ENCODE measurements at regions not wholly inside any gene's neighbourhood (a gene's known extent, or its start where the extent isn't known, plus 50 kb on each side); places are given as distances from the start of the nearest gene placed in this dataset.

DNA sequence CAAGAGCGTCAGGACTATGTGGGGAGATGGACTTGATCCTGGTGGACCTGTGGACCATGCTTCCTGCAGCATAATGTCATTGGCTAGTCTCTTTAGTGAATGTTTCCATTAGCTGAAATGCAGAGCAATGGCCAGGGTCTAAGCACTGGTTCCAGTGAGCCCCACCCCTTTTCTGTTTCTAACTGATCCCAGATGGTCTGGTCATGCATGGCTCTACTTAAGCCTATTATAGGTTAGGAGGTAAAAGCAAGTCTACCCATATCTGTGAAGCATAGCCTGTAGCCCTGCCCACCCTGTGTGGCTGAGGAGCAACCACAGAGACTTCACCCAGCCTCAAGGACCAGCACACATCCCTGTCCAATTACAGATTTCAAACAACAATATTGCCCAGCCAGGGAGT, 419.2 kb downstream of the ZNF385D start:
- no peak for ATAC-seq
- TF ChIP-seq ZNF8 (CRISPR knock-in tag; IDR thresholded peaks at IDR 0.05) (no peak), TOX (CRISPR knock-in tag; IDR thresholded peaks at IDR 0.05; ENCODE audit: borderline replicate concordance) (no peak), CSDC2 (CRISPR knock-in tag; IDR thresholded peaks at IDR 0.05) (no peak), ZNF70 (CRISPR knock-in tag; IDR thresholded peaks at IDR 0.05) (no peak), OSR1 (CRISPR knock-in tag; IDR thresholded peaks at IDR 0.05) (no peak), ISL1 (CRISPR knock-in tag; IDR thresholded peaks at IDR 0.05) (no peak), BACH2 (CRISPR knock-in tag; IDR thresholded peaks at IDR 0.05; ENCODE audit: borderline replicate concordance) (no peak), ZFP30 (CRISPR knock-in tag; IDR thresholded peaks at IDR 0.05) (no peak), ZC3H10 (CRISPR knock-in tag; IDR thresholded peaks at IDR 0.05) (no peak), ESRRG (CRISPR knock-in tag; IDR thresholded peaks at IDR 0.05) (no peak), ZNF565 (CRISPR knock-in tag; conservative IDR thresholded peaks at IDR 0.05; ENCODE audit: low read depth) (no peak), TCF4 (CRISPR knock-in tag; IDR thresholded peaks at IDR 0.05; ENCODE audit: borderline replicate concordance) (no peak), PPARA (CRISPR knock-in tag; IDR thresholded peaks at IDR 0.05; ENCODE audit: borderline replicate concordance) (no peak), GLIS3 (CRISPR knock-in tag; IDR thresholded peaks at IDR 0.05) (no peak)
- TF ChIP-seq, protein P1, sequence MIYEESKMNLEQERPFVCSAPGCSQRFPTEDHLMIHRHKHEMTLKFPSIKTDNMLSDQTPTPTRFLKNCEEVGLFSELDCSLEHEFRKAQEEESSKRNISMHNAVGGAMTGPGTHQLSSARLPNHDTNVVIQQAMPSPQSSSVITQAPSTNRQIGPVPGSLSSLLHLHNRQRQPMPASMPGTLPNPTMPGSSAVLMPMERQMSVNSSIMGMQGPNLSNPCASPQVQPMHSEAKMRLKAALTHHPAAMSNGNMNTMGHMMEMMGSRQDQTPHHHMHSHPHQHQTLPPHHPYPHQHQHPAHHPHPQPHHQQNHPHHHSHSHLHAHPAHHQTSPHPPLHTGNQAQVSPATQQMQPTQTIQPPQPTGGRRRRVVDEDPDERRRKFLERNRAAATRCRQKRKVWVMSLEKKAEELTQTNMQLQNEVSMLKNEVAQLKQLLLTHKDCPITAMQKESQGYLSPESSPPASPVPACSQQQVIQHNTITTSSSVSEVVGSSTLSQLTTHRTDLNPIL (CRISPR knock-in tag; IDR thresholded peaks at IDR 0.05; ENCODE audit: low read depth) = no peak
- TF ChIP-seq, protein P2, sequence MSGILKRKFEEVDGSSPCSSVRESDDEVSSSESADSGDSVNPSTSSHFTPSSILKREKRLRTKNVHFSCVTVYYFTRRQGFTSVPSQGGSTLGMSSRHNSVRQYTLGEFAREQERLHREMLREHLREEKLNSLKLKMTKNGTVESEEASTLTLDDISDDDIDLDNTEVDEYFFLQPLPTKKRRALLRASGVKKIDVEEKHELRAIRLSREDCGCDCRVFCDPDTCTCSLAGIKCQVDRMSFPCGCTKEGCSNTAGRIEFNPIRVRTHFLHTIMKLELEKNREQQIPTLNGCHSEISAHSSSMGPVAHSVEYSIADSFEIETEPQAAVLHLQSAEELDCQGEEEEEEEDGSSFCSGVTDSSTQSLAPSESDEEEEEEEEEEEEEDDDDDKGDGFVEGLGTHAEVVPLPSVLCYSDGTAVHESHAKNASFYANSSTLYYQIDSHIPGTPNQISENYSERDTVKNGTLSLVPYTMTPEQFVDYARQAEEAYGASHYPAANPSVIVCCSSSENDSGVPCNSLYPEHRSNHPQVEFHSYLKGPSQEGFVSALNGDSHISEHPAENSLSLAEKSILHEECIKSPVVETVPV (CRISPR knock-in tag; IDR thresholded peaks at IDR 0.05) = no peak
- TF ChIP-seq, protein P3, sequence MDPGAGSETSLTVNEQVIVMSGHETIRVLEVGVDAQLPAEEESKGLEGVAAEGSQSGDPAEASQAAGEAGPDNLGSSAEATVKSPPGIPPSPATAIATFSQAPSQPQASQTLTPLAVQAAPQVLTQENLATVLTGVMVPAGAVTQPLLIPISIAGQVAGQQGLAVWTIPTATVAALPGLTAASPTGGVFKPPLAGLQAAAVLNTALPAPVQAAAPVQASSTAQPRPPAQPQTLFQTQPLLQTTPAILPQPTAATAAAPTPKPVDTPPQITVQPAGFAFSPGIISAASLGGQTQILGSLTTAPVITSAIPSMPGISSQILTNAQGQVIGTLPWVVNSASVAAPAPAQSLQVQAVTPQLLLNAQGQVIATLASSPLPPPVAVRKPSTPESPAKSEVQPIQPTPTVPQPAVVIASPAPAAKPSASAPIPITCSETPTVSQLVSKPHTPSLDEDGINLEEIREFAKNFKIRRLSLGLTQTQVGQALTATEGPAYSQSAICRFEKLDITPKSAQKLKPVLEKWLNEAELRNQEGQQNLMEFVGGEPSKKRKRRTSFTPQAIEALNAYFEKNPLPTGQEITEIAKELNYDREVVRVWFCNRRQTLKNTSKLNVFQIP (CRISPR knock-in tag; IDR thresholded peaks at IDR 0.05; ENCODE audit: borderline replicate concordance, low read depth) = no peak

DNA sequence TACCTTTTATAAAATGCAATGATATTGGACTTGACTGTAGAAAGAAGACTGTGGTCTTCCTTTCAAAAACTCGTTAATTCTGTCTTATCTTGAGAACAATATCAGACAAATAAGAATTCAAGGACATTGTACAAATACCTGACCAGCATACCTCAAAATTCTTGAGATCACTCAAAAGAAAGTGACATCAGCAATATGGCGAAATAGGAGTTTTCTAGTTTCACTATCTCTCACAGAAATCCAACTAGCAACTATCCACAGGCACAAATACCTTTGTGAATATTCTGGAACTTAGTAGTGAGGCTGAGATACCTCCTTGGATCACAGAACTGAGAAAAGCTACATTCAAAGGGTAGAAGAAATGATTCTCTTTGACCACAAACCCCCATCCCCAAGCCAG, 419.7 kb downstream of the ZNF385D start:
- no peak for ATAC-seq
- TF ChIP-seq ZFP3 (CRISPR knock-in tag; IDR thresholded peaks at IDR 0.05) = no peak
- TF ChIP-seq, protein P2 (CRISPR knock-in tag; IDR thresholded peaks at IDR 0.05) = no peak
- no peak for TF ChIP-seq CSDC2 (CRISPR knock-in tag; IDR thresholded peaks at IDR 0.05)
- no peak for TF ChIP-seq RARB (CRISPR knock-in tag; IDR thresholded peaks at IDR 0.05)
- TF ChIP-seq, protein P4, sequence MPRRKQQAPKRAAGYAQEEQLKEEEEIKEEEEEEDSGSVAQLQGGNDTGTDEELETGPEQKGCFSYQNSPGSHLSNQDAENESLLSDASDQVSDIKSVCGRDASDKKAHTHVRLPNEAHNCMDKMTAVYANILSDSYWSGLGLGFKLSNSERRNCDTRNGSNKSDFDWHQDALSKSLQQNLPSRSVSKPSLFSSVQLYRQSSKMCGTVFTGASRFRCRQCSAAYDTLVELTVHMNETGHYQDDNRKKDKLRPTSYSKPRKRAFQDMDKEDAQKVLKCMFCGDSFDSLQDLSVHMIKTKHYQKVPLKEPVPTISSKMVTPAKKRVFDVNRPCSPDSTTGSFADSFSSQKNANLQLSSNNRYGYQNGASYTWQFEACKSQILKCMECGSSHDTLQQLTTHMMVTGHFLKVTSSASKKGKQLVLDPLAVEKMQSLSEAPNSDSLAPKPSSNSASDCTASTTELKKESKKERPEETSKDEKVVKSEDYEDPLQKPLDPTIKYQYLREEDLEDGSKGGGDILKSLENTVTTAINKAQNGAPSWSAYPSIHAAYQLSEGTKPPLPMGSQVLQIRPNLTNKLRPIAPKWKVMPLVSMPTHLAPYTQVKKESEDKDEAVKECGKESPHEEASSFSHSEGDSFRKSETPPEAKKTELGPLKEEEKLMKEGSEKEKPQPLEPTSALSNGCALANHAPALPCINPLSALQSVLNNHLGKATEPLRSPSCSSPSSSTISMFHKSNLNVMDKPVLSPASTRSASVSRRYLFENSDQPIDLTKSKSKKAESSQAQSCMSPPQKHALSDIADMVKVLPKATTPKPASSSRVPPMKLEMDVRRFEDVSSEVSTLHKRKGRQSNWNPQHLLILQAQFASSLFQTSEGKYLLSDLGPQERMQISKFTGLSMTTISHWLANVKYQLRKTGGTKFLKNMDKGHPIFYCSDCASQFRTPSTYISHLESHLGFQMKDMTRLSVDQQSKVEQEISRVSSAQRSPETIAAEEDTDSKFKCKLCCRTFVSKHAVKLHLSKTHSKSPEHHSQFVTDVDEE (CRISPR knock-in tag; IDR thresholded peaks at IDR 0.05) = no peak
- TF ChIP-seq ZFP30 (CRISPR knock-in tag; IDR thresholded peaks at IDR 0.05) = no peak
- TF ChIP-seq, protein P5, sequence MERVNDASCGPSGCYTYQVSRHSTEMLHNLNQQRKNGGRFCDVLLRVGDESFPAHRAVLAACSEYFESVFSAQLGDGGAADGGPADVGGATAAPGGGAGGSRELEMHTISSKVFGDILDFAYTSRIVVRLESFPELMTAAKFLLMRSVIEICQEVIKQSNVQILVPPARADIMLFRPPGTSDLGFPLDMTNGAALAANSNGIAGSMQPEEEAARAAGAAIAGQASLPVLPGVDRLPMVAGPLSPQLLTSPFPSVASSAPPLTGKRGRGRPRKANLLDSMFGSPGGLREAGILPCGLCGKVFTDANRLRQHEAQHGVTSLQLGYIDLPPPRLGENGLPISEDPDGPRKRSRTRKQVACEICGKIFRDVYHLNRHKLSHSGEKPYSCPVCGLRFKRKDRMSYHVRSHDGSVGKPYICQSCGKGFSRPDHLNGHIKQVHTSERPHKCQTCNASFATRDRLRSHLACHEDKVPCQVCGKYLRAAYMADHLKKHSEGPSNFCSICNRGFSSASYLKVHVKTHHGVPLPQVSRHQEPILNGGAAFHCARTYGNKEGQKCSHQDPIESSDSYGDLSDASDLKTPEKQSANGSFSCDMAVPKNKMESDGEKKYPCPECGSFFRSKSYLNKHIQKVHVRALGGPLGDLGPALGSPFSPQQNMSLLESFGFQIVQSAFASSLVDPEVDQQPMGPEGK (CRISPR knock-in tag; IDR thresholded peaks at IDR 0.05; ENCODE audit: borderline replicate concordance) = no peak
- no peak for TF ChIP-seq ARNTL (CRISPR knock-in tag; IDR thresholded peaks at IDR 0.05; ENCODE audit: borderline replicate concordance, low read depth)
- no peak for TF ChIP-seq ZNF70 (CRISPR knock-in tag; IDR thresholded peaks at IDR 0.05)
- TF ChIP-seq ZNF8 (CRISPR knock-in tag; IDR thresholded peaks at IDR 0.05) = no peak
- TF ChIP-seq ISL1 (CRISPR knock-in tag; IDR thresholded peaks at IDR 0.05) = no peak
- no peak for TF ChIP-seq TOX (CRISPR knock-in tag; IDR thresholded peaks at IDR 0.05; ENCODE audit: borderline replicate concordance)
- no peak for TF ChIP-seq ESRRG (CRISPR knock-in tag; IDR thresholded peaks at IDR 0.05)
- no peak for TF ChIP-seq ZC3H10 (CRISPR knock-in tag; IDR thresholded peaks at IDR 0.05)
- TF ChIP-seq OSR1 (CRISPR knock-in tag; IDR thresholded peaks at IDR 0.05) = no peak
- no peak for TF ChIP-seq TCF4 (CRISPR knock-in tag; IDR thresholded peaks at IDR 0.05; ENCODE audit: borderline replicate concordance)
- TF ChIP-seq ZNF565 (CRISPR knock-in tag; conservative IDR thresholded peaks at IDR 0.05; ENCODE audit: low read depth) = no peak

All from SK-N-SH treated with all-trans-retinoic acid at 6 μM for 48 hours (cell line).